Prostate gland (tissue), 2 donors: ENCODE measurements at regions not wholly inside any gene's neighbourhood (a gene's known extent, or its start where the extent isn't known, plus 50 kb on each side); places are given as distances from the start of the nearest gene placed in this dataset.

ENCODE experiments used
- DNase-seq: peaks from one replicate; pipeline ENCODE4 v3.0.0-alpha.2; 2019; ENCODE audit warnings: low spot score
- H3K27ac ChIP-seq, 2 donors: fragments of 200-600 bp; sonication (generic); 2 replicates each; pipeline ENCODE4 v1.5.1; 2017 to 2019
- H3K27me3 ChIP-seq: fragments of 200-600 bp; sonication (generic); replicated peaks from 2 replicates; pipeline ENCODE4 v1.5.1; 2019; ENCODE audit not compliant: insufficient read depth
- H3K36me3 ChIP-seq, 2 donors: fragments of 200-600 bp; sonication (generic); 1 replicate in 1 of 2; 2 replicates in 1 of 2; pipeline versions ENCODE4 v1.5.1 to v1.8.1; 2017 to 2019
- H3K4me1 ChIP-seq: fragments of 200-600 bp; sonication (generic); replicated peaks from 2 replicates; pipeline ENCODE4 v1.5.1; 2019
- H3K4me3 ChIP-seq, 2 donors: fragments of 200-600 bp; sonication (generic); 2 replicates each; pipeline ENCODE4 v1.5.1; 2017 to 2019
- H3K9me3 ChIP-seq: fragments of 200-600 bp; sonication (generic); 2 replicates; pipeline ENCODE4 v1.5.1; 2017
- CTCF ChIP-seq, 4 experiments: fragments of 200-600 bp in 2 of 4; fragments of 450-650 bp in 2 of 4; sonication (generic) in 2 of 4; IDR thresholded peaks; 1 replicate in 3 of 4; 2 replicates in 1 of 4; pipeline ENCODE4 v1.5.1; 2016 to 2019; ENCODE audit warnings: antibody characterized with exemption in 4 of 4, mild to moderate bottlenecking in 2 of 4, moderate library complexity in 2 of 4
- POLR2A ChIP-seq: fragments of 450-650 bp; IDR thresholded peaks from one replicate; pipeline ENCODE4 v1.6.1; 2016; ENCODE audit warnings: antibody characterized with exemption, mild to moderate bottlenecking
- POLR2AphosphoS5 ChIP-seq: sonication (generic); formaldehyde crosslinking; IDR thresholded peaks from one replicate; pipeline ENCODE4 v1.6.1; 2017; ENCODE audit warnings: antibody characterized with exemption
- WGBS: methylation state at CpG from one replicate; pipeline ENCODE4 v1.1.5; 2018; 5-methylcytosine and 5-hydroxymethylcytosine counted together
- intact Hi-C: fragments of 100-400 bp; cut with DNase I; formaldehyde crosslinking; loops from one replicate; pipeline ENCODE4 v1.14.2; 2022

- Histone ChIP-seq H3K27ac (no peak overlapping the region), H3K4me1 (no peaks in the 10 kb centered on the region), H3K36me3 (no peaks in the 10 kb centered on the region), H3K9me3 (no peaks in the 10 kb centered on the region), H3K4me3 (no peak overlapping the region), H3K27me3 (no peaks in the 10 kb centered on the region)
- intact Hi-C loops = no loop called here
- TF ChIP-seq POLR2A = no peak
- TF ChIP-seq POLR2AphosphoS5 = no peak
- no peak for TF ChIP-seq CTCF (IDR thresholded peaks at IDR 0.05)
- DNase-seq = no peak
Measured at GRCh38 chr20:11053310-11053709, 379.5 kb upstream of the JAG1 start.

DNA sequence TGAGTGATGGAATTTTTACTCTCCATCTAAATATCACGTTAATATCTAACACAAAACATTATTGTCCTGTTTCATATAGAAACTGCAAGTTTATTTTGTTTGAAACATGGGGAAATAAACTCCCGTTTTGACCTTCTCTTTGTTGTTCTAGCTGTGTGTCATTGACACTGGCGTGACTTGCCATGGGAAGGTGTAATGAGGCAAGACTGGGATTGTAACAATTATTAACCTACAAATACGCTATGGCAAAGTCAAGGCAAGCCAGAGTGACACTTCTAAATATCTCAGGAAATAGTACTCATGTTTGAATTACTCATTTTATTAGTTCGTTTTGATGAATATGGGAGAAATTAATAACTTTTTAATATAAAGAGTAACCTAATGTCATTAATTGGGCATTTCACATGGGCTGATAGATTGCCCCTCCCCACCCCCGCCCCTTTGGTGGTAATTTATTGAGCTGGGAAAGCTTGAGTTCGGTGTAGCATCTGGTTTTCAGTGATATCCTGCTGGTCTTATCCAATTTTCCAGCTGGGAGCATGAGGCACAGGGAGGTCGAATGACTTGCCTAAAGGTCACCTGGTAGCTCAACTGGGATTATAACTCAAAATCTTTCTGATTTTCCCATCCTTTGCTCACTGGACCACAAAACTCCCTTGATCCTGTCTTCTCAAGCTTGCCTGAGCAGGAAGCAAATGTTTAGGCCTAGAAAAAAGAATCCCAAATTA, 380.6 kb upstream of the JAG1 start:
- intact Hi-C loops = no loop called here
- no peak overlapping the region for H3K27ac ChIP-seq

GRCh38 chr20:11056414-11056813, 382.6 kb upstream of the JAG1 start:
- no peaks in the 10 kb centered on the region for H3K27me3 ChIP-seq
- no peaks in the 10 kb centered on the region for H3K9me3 ChIP-seq
- TF ChIP-seq POLR2AphosphoS5 (no peak), CTCF (IDR thresholded peaks at IDR 0.05) (no peak), POLR2A (no peak)
- no peak overlapping the region for H3K27ac ChIP-seq
- 70% methylated on average over 5 of the region's 5 CpGs for WGBS
- intact Hi-C loops = no loop called here
- DNase-seq = no peak
- no peaks in the 10 kb centered on the region for H3K4me1 ChIP-seq
- H3K4me3 ChIP-seq = no peak overlapping the region
- H3K36me3 ChIP-seq = no peaks in the 10 kb centered on the region

More for the DNA sequence above, 380.6 kb upstream of the JAG1 start:
- Histone ChIP-seq H3K9me3 (no peaks in the 10 kb centered on the region), H3K4me1 (no peaks in the 10 kb centered on the region), H3K36me3 (no peaks in the 10 kb centered on the region), H3K27me3 (no peaks in the 10 kb centered on the region), H3K4me3 (no peak overlapping the region)
- TF ChIP-seq POLR2AphosphoS5 (no peak), CTCF (IDR thresholded peaks at IDR 0.05) (no peak), POLR2A (no peak)
- WGBS = 89% methylated on average over 8 of the region's 8 CpGs
- no peak for DNase-seq

- H3K4me3 ChIP-seq = no peak overlapping the region
- no peak for DNase-seq
- H3K4me1 ChIP-seq = no peaks in the 10 kb centered on the region
- no peaks in the 10 kb centered on the region for H3K9me3 ChIP-seq
- intact Hi-C loops = no loop called here
- no peaks in the 10 kb centered on the region for H3K27me3 ChIP-seq
- TF ChIP-seq CTCF (IDR thresholded peaks at IDR 0.05) = no peak
- no peak for TF ChIP-seq POLR2AphosphoS5
- TF ChIP-seq POLR2A = no peak
- no peak overlapping the region for H3K27ac ChIP-seq
- H3K36me3 ChIP-seq = no peaks in the 10 kb centered on the region
- WGBS = 63% methylated on average over 1 of the region's 1 CpG
Measured at GRCh38 chr20:11057624-11058023, 383.8 kb upstream of the JAG1 start.

- no peaks in the 10 kb centered on the region for H3K9me3 ChIP-seq
- no peak overlapping the region for H3K4me3 ChIP-seq
- TF ChIP-seq POLR2A (no peak), POLR2AphosphoS5 (no peak), CTCF (IDR thresholded peaks at IDR 0.05) (no peak)
- no peaks in the 10 kb centered on the region for H3K36me3 ChIP-seq
- peak overlapping the region in 1 of 2 donors; percentile 10 for H3K27ac ChIP-seq
- DNase-seq = no peak
- WGBS = 80% methylated on average over 2 of the region's 2 CpGs
- H3K4me1 ChIP-seq = no peaks in the 10 kb centered on the region
- intact Hi-C loops = no loop called here
- H3K27me3 ChIP-seq = no peaks in the 10 kb centered on the region
Measured at GRCh38 chr20:11059659-11060058, 385.9 kb upstream of the JAG1 start.
